H9 (cell line): ENCODE measurements at regions not wholly inside any gene's neighbourhood (a gene's known extent, or its start where the extent isn't known, plus 50 kb on each side); places are given as distances from the start of the nearest gene placed in this dataset.

Source experiments
- DNase-seq: peaks from one replicate; pipeline ENCODE4 v3.0.0-alpha.2; 2017
- H2AFZ ChIP-seq: one replicate; pipeline ENCODE4 v1.6.1; 2013; ENCODE audit warnings: mild to moderate bottlenecking, low read length, control low read depth, moderate library complexity
- H2AK5ac ChIP-seq: 2 replicates; pipeline ENCODE4 v1.6.1; 2013; ENCODE audit warnings: low read length, control low read depth, mixed read lengths; ENCODE audit not compliant: insufficient read length
- H2BK120ac ChIP-seq: one replicate; pipeline ENCODE4 v1.6.1; 2013; ENCODE audit warnings: low read depth, mild to moderate bottlenecking, low read length, control low read depth, inconsistent platforms; ENCODE audit not compliant: poor library complexity, severe bottlenecking
- H2BK12ac ChIP-seq: 2 replicates; pipeline ENCODE4 v1.6.1; 2013; ENCODE audit warnings: low read length, control low read depth, mixed read lengths, low read depth; ENCODE audit not compliant: insufficient read length
- H2BK15ac ChIP-seq: 2 replicates; pipeline ENCODE4 v1.6.1; 2013; ENCODE audit warnings: low read depth, low read length, control low read depth
- H2BK20ac ChIP-seq: one replicate; pipeline ENCODE4 v1.6.1; 2013; ENCODE audit warnings: low read depth, mild to moderate bottlenecking, low read length, control low read depth, inconsistent platforms; ENCODE audit not compliant: poor library complexity, severe bottlenecking
- H2BK5ac ChIP-seq: 2 replicates; pipeline ENCODE4 v1.6.1; 2013; ENCODE audit warnings: low read length, control low read depth, mixed read lengths; ENCODE audit not compliant: insufficient read length
- H3K14ac ChIP-seq: 2 replicates; pipeline ENCODE4 v1.6.1; 2013; ENCODE audit warnings: low read length, control low read depth; ENCODE audit not compliant: insufficient read depth
- H3K18ac ChIP-seq: 2 replicates; pipeline ENCODE4 v1.6.1; 2013; ENCODE audit warnings: low read depth, mild to moderate bottlenecking, mixed read lengths, low read length, control low read depth; ENCODE audit not compliant: insufficient read length
- H3K23ac ChIP-seq: 2 replicates; pipeline ENCODE4 v1.6.1; 2013; ENCODE audit warnings: low read length, control low read depth, mixed read lengths, low read depth; ENCODE audit not compliant: insufficient read length
- H3K23me2 ChIP-seq: 2 replicates; pipeline ENCODE4 v1.6.1; 2013; ENCODE audit warnings: low read depth, mild to moderate bottlenecking, mixed read lengths, low read length, control low read depth; ENCODE audit not compliant: insufficient read length, poor library complexity, severe bottlenecking
- H3K27ac ChIP-seq: 2 replicates; pipeline ENCODE4 v1.5.1; 2013; ENCODE audit warnings: low read length, control low read depth, mixed read lengths, low read depth; ENCODE audit not compliant: insufficient read length
- H3K27me3 ChIP-seq: 2 replicates; pipeline ENCODE4 v1.6.1; 2013; ENCODE audit warnings: low read length, control low read depth, inconsistent platforms; ENCODE audit not compliant: insufficient read depth
- H3K4ac ChIP-seq: 2 replicates; pipeline ENCODE4 v1.6.1; 2013; ENCODE audit warnings: low read depth, mild to moderate bottlenecking, control low read depth, inconsistent platforms, low read length, moderate library complexity
- H3K4me1 ChIP-seq: 2 replicates; pipeline ENCODE4 v1.6.1; 2013; ENCODE audit warnings: low read length, control low read depth, inconsistent platforms; ENCODE audit not compliant: insufficient read depth
- H3K4me2 ChIP-seq: 2 replicates; pipeline ENCODE4 v1.6.1; 2013; ENCODE audit warnings: low read length, control low read depth, mixed read lengths; ENCODE audit not compliant: insufficient read length, insufficient read depth
- H3K56ac ChIP-seq: 2 replicates; pipeline ENCODE4 v1.6.1; 2013; ENCODE audit warnings: low read depth, mild to moderate bottlenecking, mixed read lengths, low read length, control low read depth; ENCODE audit not compliant: insufficient read length
- H3K79me1 ChIP-seq: 2 replicates; pipeline ENCODE4 v1.6.1; 2013; ENCODE audit warnings: low read depth, mild to moderate bottlenecking, moderate library complexity, low read length, control low read depth, inconsistent platforms; ENCODE audit not compliant: insufficient read depth, poor library complexity, severe bottlenecking
- H3K79me2 ChIP-seq: 2 replicates; pipeline ENCODE4 v1.6.1; 2013; ENCODE audit warnings: low read length, control low read depth, inconsistent platforms; ENCODE audit not compliant: insufficient read depth
- H3K9ac ChIP-seq: 2 replicates; pipeline ENCODE4 v1.6.1; 2013; ENCODE audit warnings: low read length, control low read depth, mixed read lengths; ENCODE audit not compliant: insufficient read length; ENCODE audit errors: extremely low read depth
- H3K9me3 ChIP-seq: one replicate; pipeline ENCODE4 v1.6.1; 2013; ENCODE audit warnings: low read depth, low read length, inconsistent platforms; ENCODE audit not compliant: control insufficient read depth
- H3T11ph ChIP-seq: one replicate; pipeline ENCODE4 v1.6.1; 2013; ENCODE audit warnings: mild to moderate bottlenecking, low read length, control low read depth, inconsistent platforms
- H4K20me1 ChIP-seq: one replicate; pipeline ENCODE4 v1.6.1; 2013; ENCODE audit not compliant: control insufficient read depth, insufficient read length, insufficient read depth
- H4K5ac ChIP-seq: 2 replicates; pipeline ENCODE4 v1.6.1; 2013; ENCODE audit warnings: low read depth, mild to moderate bottlenecking, mixed read lengths, low read length, control low read depth; ENCODE audit not compliant: insufficient read length
- H4K8ac ChIP-seq: replicated peaks from 2 replicates; pipeline ENCODE4 v1.6.1; 2013; ENCODE audit warnings: low read length, control low read depth, mixed read lengths, low read depth; ENCODE audit not compliant: insufficient read length
- H4K91ac ChIP-seq: 2 replicates; pipeline ENCODE4 v1.6.1; 2013; ENCODE audit warnings: low read depth, mild to moderate bottlenecking, moderate library complexity, mixed read lengths, low read length, control low read depth; ENCODE audit not compliant: insufficient read length
- H3K27ac Mint-ChIP-seq, 3 experiments: 2 replicates in 2 of 3; 3 replicates in 1 of 3; pipeline ENCODE4 v1.8.0; 2020 to 2021; ENCODE audit warnings: mixed read lengths in 3 of 3, mild to moderate bottlenecking in 1 of 3, moderate library complexity in 1 of 3
- H3K27me3 Mint-ChIP-seq: 2 replicates; pipeline ENCODE4 v1.8.0; 2021; ENCODE audit warnings: low read depth, mild to moderate bottlenecking, moderate library complexity, mixed read lengths
- H3K36me3 Mint-ChIP-seq, 3 experiments: 2 replicates in 2 of 3; 3 replicates in 1 of 3; pipeline ENCODE4 v1.8.0; 2020 to 2021; ENCODE audit warnings: low read depth in 3 of 3, mixed read lengths in 3 of 3; ENCODE audit not compliant: insufficient read depth in 1 of 3
- H3K4me1 Mint-ChIP-seq, 2 experiments: 2 replicates each; pipeline ENCODE4 v1.8.0; 2020; ENCODE audit warnings: mixed read lengths in 2 of 2
- H3K4me3 Mint-ChIP-seq, 2 experiments: 2 replicates in 1 of 2; 3 replicates in 1 of 2; pipeline ENCODE4 v1.8.0; 2020 to 2021; ENCODE audit warnings: mild to moderate bottlenecking in 2 of 2, mixed read lengths in 2 of 2, moderate library complexity in 1 of 2
- H3K9me3 Mint-ChIP-seq, 2 experiments: 2 replicates in 1 of 2; 3 replicates in 1 of 2; pipeline ENCODE4 v1.8.0; 2020; ENCODE audit warnings: mild to moderate bottlenecking in 2 of 2, mixed read lengths in 2 of 2, moderate library complexity in 1 of 2
- CTCF ChIP-seq: fragments of 200-600 bp; sonication (generic); conservative IDR thresholded peaks from 3 replicates; pipeline ENCODE4 v1.8.0; 2021; ENCODE audit warnings: antibody characterized with exemption, mild to moderate bottlenecking
- WGBS: extraction: QIAGEN DNeasy Blood & Tissue Kit; methylation state at CpG from one replicate; pipeline ENCODE4 v1.1.7; 2013; ENCODE audit warnings: missing lambda C conversion rate, low lambda C conversion rate, mixed read lengths; ENCODE audit not compliant: insufficient read length; ENCODE audit errors: extremely low coverage; 5-methylcytosine and 5-hydroxymethylcytosine counted together

GRCh38 chr2:190746971-190747761, 98.3 kb downstream of the NAB1 start:
- H3K4me2 ChIP-seq = no peak overlapping the region
- H2BK5ac ChIP-seq = no peak overlapping the region
- no peak for TF ChIP-seq CTCF
- Mint-ChIP-seq H3K4me3 (no peak overlapping the region), H3K4me1 (peaks cover 4 to 10% of the 10 kb centered on the region in 2 experiments; a peak in 3 of 4 replicates), H3K9me3 (peaks cover 2 to 6% of the 10 kb centered on the region in 2 experiments; a peak in 2 of 5 replicates), H3K36me3 (no peaks in the 10 kb centered on the region; a peak in 1 of 7 replicates), H3K27ac (no peak overlapping the region; a peak in 1 of 7 replicates), H3K27me3 (no peaks in the 10 kb centered on the region)
- H3K18ac ChIP-seq = no peak overlapping the region
- WGBS = no CpG with 5 or more reads among the region's 3 CpGs
- no peak overlapping the region for H3K56ac ChIP-seq
- no peak overlapping the region for H4K5ac ChIP-seq
- H3K27me3 ChIP-seq = no peaks in the 10 kb centered on the region; the same call in 1 of the 2 replicates
- H2BK15ac ChIP-seq = no peak overlapping the region
- peaks cover 2% of the 10 kb centered on the region; the same call in 1 of the 2 replicates for H3K4me1 ChIP-seq
- no peaks in the 10 kb centered on the region for H4K20me1 ChIP-seq
- no peak overlapping the region for H4K8ac ChIP-seq
- H3K4ac ChIP-seq = no peak overlapping the region
- H3K23ac ChIP-seq = no peak overlapping the region
- DNase-seq = no peak
- H2BK12ac ChIP-seq = no peak overlapping the region
- H3T11ph ChIP-seq = no peak overlapping the region
- no peak overlapping the region for H3K14ac ChIP-seq
- no peaks in the 10 kb centered on the region for H3K79me1 ChIP-seq
- peak overlapping the region; percentile 2 for H2AFZ ChIP-seq
- no peak overlapping the region for H2AK5ac ChIP-seq
- no peak overlapping the region for H3K9ac ChIP-seq
- H4K91ac ChIP-seq = no peak overlapping the region
- no peaks in the 10 kb centered on the region for H3K23me2 ChIP-seq
- no peak overlapping the region for H2BK20ac ChIP-seq
- H3K9me3 ChIP-seq = no peaks in the 10 kb centered on the region
- no peaks in the 10 kb centered on the region for H3K79me2 ChIP-seq
- H3K27ac ChIP-seq = no peak overlapping the region
- H2BK120ac ChIP-seq = no peak overlapping the region
